HUES64 (cell line): ENCODE measurements at regions not wholly inside any gene's neighbourhood (a gene's known extent, or its start where the extent isn't known, plus 50 kb on each side); places are given as distances from the start of the nearest gene placed in this dataset.

Source experiments
- H3K27ac ChIP-seq: 2 replicates; pipeline ENCODE4 v1.7.0; 2013; ENCODE audit warnings: low read depth, low read length, inconsistent platforms
- H3K27me3 ChIP-seq: 2 replicates; pipeline ENCODE4 v1.6.1; 2013; ENCODE audit warnings: mild to moderate bottlenecking, low read length; ENCODE audit not compliant: insufficient read depth
- H3K36me3 ChIP-seq: 2 replicates; pipeline ENCODE4 v1.6.1; 2013; ENCODE audit warnings: mild to moderate bottlenecking, low read length; ENCODE audit not compliant: insufficient read depth
- H3K4me1 ChIP-seq: 2 replicates; pipeline ENCODE4 v1.6.1; 2013; ENCODE audit warnings: mild to moderate bottlenecking, low read length, moderate library complexity; ENCODE audit not compliant: insufficient read depth
- H3K4me3 ChIP-seq: 2 replicates; pipeline ENCODE4 v1.5.1; 2013; ENCODE audit warnings: mild to moderate bottlenecking, low read length, moderate library complexity
- H3K9ac ChIP-seq: 2 replicates; pipeline ENCODE4 v1.6.1; 2013; ENCODE audit warnings: mild to moderate bottlenecking, low read depth, low read length
- H3K9me3 ChIP-seq: 2 replicates; pipeline ENCODE4 v1.6.1; 2013; ENCODE audit warnings: low read depth, low read length; ENCODE audit not compliant: insufficient read depth
- WGBS: fragments of 150-250, 120-280 bp; methylation state at CpG from one replicate; pipeline ENCODE4 v1.1.7; 2013; ENCODE audit warnings: missing lambda C conversion rate; 5-methylcytosine and 5-hydroxymethylcytosine counted together

- Histone ChIP-seq H3K4me1 (peaks cover 24% of the 10 kb centered on the region), H3K27me3 (no peaks in the 10 kb centered on the region), H3K4me3 (no peak overlapping the region), H3K9ac (no peak overlapping the region), H3K27ac (no peak overlapping the region), H3K9me3 (no peaks in the 10 kb centered on the region), H3K36me3 (no peaks in the 10 kb centered on the region)
- 92% methylated on average over 3 of the region's 3 CpGs for WGBS
Measured at GRCh38 chr12:24759155-24759554, 189.7 kb downstream of the BCAT1 start.

- no peaks in the 10 kb centered on the region for H3K36me3 ChIP-seq
- no peak overlapping the region for H3K4me3 ChIP-seq
- no peak overlapping the region for H3K27ac ChIP-seq
- no peak overlapping the region for H3K9ac ChIP-seq
- no peaks in the 10 kb centered on the region for H3K9me3 ChIP-seq
- WGBS = 98% methylated on average over 3 of the region's 3 CpGs
- no peaks in the 10 kb centered on the region for H3K27me3 ChIP-seq
- peaks cover 24% of the 10 kb centered on the region for H3K4me1 ChIP-seq
Measured at GRCh38 chr12:24756479-24757024, 192.3 kb downstream of the BCAT1 start.

- 89% methylated on average over 5 of the region's 7 CpGs for WGBS
- Histone ChIP-seq H3K9ac (no peak overlapping the region), H3K36me3 (no peaks in the 10 kb centered on the region), H3K4me3 (no peak overlapping the region), H3K4me1 (peaks cover 15% of the 10 kb centered on the region), H3K27me3 (no peaks in the 10 kb centered on the region), H3K27ac (no peak overlapping the region), H3K9me3 (no peaks in the 10 kb centered on the region)
Measured at GRCh38 chr12:24754690-24755638, 193.9 kb downstream of the BCAT1 start.

- H3K27me3 ChIP-seq = no peaks in the 10 kb centered on the region
- H3K36me3 ChIP-seq = no peaks in the 10 kb centered on the region
- H3K27ac ChIP-seq = no peak overlapping the region
- 84% methylated on average over 2 of the region's 4 CpGs for WGBS
- no peaks in the 10 kb centered on the region for H3K9me3 ChIP-seq
- H3K4me3 ChIP-seq = no peak overlapping the region
- H3K9ac ChIP-seq = no peak overlapping the region
- peaks cover 29% of the 10 kb centered on the region for H3K4me1 ChIP-seq
Measured at GRCh38 chr12:24752763-24753462, 196.0 kb downstream of the BCAT1 start.

GRCh38 chr12:24751181-24751580 lies 197.7 kb downstream of the BCAT1 start:
- H3K4me1 ChIP-seq = peaks cover 31% of the 10 kb centered on the region
- H3K4me3 ChIP-seq = no peak overlapping the region
- H3K9ac ChIP-seq = no peak overlapping the region
- H3K27ac ChIP-seq = no peak overlapping the region
- no peaks in the 10 kb centered on the region for H3K9me3 ChIP-seq
- WGBS = 93% methylated on average over 3 of the region's 3 CpGs
- H3K36me3 ChIP-seq = no peaks in the 10 kb centered on the region
- H3K27me3 ChIP-seq = no peaks in the 10 kb centered on the region

GRCh38 chr12:24750263-24750662 lies 198.6 kb downstream of the BCAT1 start:
- WGBS = 80% methylated on average over 3 of the region's 3 CpGs
- H3K27ac ChIP-seq = no peak overlapping the region
- H3K9me3 ChIP-seq = no peaks in the 10 kb centered on the region
- no peaks in the 10 kb centered on the region for H3K27me3 ChIP-seq
- no peak overlapping the region for H3K4me3 ChIP-seq
- no peak overlapping the region for H3K9ac ChIP-seq
- peaks cover 30% of the 10 kb centered on the region for H3K4me1 ChIP-seq
- no peaks in the 10 kb centered on the region for H3K36me3 ChIP-seq

GRCh38 chr12:24749171-24749570 lies 199.7 kb downstream of the BCAT1 start:
- Histone ChIP-seq H3K27me3 (no peaks in the 10 kb centered on the region), H3K4me3 (no peak overlapping the region)

GRCh38 chr12:24748326-24748725 lies 200.6 kb downstream of the BCAT1 start:
- Histone ChIP-seq H3K36me3 (no peaks in the 10 kb centered on the region), H3K9me3 (no peaks in the 10 kb centered on the region), H3K9ac (peak overlapping the region; percentile 30; the same call in 1 of the 2 replicates), H3K4me1 (peaks cover 23% of the 10 kb centered on the region), H3K27ac (no peak overlapping the region), H3K27me3 (no peaks in the 10 kb centered on the region), H3K4me3 (peak overlapping the region; percentile 16; the same call in 1 of the 2 replicates)
- WGBS = 56% methylated on average over 10 of the region's 11 CpGs

More at GRCh38 chr12:24749171-24749570, 199.7 kb downstream of the BCAT1 start:
- H3K9me3 ChIP-seq = no peaks in the 10 kb centered on the region
- no peak overlapping the region for H3K27ac ChIP-seq
- H3K9ac ChIP-seq = no peak overlapping the region
- peaks cover 23% of the 10 kb centered on the region for H3K4me1 ChIP-seq
- WGBS = 92% methylated on average over 3 of the region's 3 CpGs
- H3K36me3 ChIP-seq = no peaks in the 10 kb centered on the region

GRCh38 chr12:24746864-24747263 lies 202.0 kb downstream of the BCAT1 start:
- H3K9ac ChIP-seq = no peak overlapping the region
- no peaks in the 10 kb centered on the region for H3K27me3 ChIP-seq
- no peak overlapping the region for H3K4me3 ChIP-seq
- no peaks in the 10 kb centered on the region for H3K36me3 ChIP-seq
- H3K4me1 ChIP-seq = peaks cover 23% of the 10 kb centered on the region
- no peaks in the 10 kb centered on the region for H3K9me3 ChIP-seq
- no peak overlapping the region for H3K27ac ChIP-seq
- WGBS = 100% methylated on average over 1 of the region's 2 CpGs

- H3K36me3 ChIP-seq = no peaks in the 10 kb centered on the region
- no peaks in the 10 kb centered on the region for H3K27me3 ChIP-seq
- no peak overlapping the region for H3K4me3 ChIP-seq
- H3K27ac ChIP-seq = no peak overlapping the region
- H3K9me3 ChIP-seq = no peaks in the 10 kb centered on the region
- H3K4me1 ChIP-seq = peaks cover 23% of the 10 kb centered on the region
- 83% methylated on average over 2 of the region's 4 CpGs for WGBS
- H3K9ac ChIP-seq = no peak overlapping the region
Measured at GRCh38 chr12:24746006-24746671, 202.8 kb downstream of the BCAT1 start.
